Endothelial cell of umbilical vein (primary cell): ENCODE measurements at regions not wholly inside any gene's neighbourhood (a gene's known extent, or its start where the extent isn't known, plus 50 kb on each side); places are given as distances from the start of the nearest gene placed in this dataset.

Experiments used
- BruUV-seq: library from RNA; stranded (reverse); fragments of 400-500 nt; replicated peaks from 2 replicates; lab custom pipeline; 2021; lab: Mats Ljungman, UMichigan
- CTCF ChIA-PET: fragments of 300-600, 350-600 bp; sonication (Branson Sonifier 250); formaldehyde crosslinking; loops from one replicate; lab custom pipeline; 2021; ENCODE audit warnings: antibody characterized with exemption, inconsistent platforms; lab: Charles Lee
- POLR2A ChIA-PET: fragments of 300-600, 350-600 bp; sonication (Branson Sonifier 250); formaldehyde crosslinking; loops from one replicate; lab custom pipeline; 2021; ENCODE audit warnings: antibody characterized with exemption, inconsistent platforms; lab: Charles Lee
- DNase-seq: peaks from one replicate; pipeline ENCODE4 v3.0.0-alpha.2; 2011; ENCODE audit warnings: low read depth, low spot score
- FAIRE-seq: peaks from 2 replicates; lab custom pipeline; 2011; peaks lifted over from hg19 to GRCh38; lab: Jason Lieb, UNC
- H2AFZ ChIP-seq: 2 replicates; pipeline ENCODE4 v1.6.0; 2012; ENCODE audit warnings: low read depth, low read length, control low read depth, inconsistent platforms
- H3K27ac ChIP-seq: 2 replicates; pipeline ENCODE4 v1.5.1; 2011; ENCODE audit warnings: low read depth, mild to moderate bottlenecking, control low read depth, low read length, moderate library complexity; ENCODE audit not compliant: insufficient read depth
- H3K27me3 ChIP-seq, 2 experiments: 2 replicates each; pipeline versions ENCODE4 v1.6.0 to v1.6.1; 2011; ENCODE audit warnings: low read length in 2 of 2, mixed read lengths in 1 of 2; ENCODE audit not compliant: control insufficient read depth in 2 of 2, insufficient read depth in 2 of 2
- H3K36me3 ChIP-seq, 2 experiments: 2 replicates in 1 of 2; 3 replicates in 1 of 2; pipeline ENCODE4 v1.5.1; 2011; ENCODE audit warnings: low read length in 2 of 2, mild to moderate bottlenecking in 1 of 2, moderate library complexity in 1 of 2; ENCODE audit not compliant: control insufficient read depth in 2 of 2, insufficient read depth in 2 of 2; ENCODE audit errors: extremely low read depth in 1 of 2
- H3K4me1 ChIP-seq: 3 replicates; pipeline ENCODE4 v1.5.1; 2011; ENCODE audit warnings: mild to moderate bottlenecking, low read length; ENCODE audit not compliant: control insufficient read depth, insufficient read depth; ENCODE audit errors: extremely low read depth
- H3K4me2 ChIP-seq: 2 replicates; pipeline ENCODE4 v1.6.1; 2011; ENCODE audit warnings: low read length, control low read depth, mixed read lengths; ENCODE audit not compliant: insufficient read depth
- H3K4me3 ChIP-seq, 3 experiments: fragments of 200-600 bp in 1 of 3; sonication (generic), shearing (Covaris generic) in 1 of 3; replicated peaks in 1 of 3; 2 replicates each; pipeline ENCODE4 v1.5.1; 2011 to 2016; ENCODE audit warnings: control low read depth in 3 of 3, low read length in 3 of 3, mild to moderate bottlenecking in 2 of 3, inconsistent platforms in 1 of 3, low read depth in 1 of 3, moderate library complexity in 1 of 3; ENCODE audit not compliant: insufficient read depth in 1 of 3
- H3K79me2 ChIP-seq: 2 replicates; pipeline ENCODE4 v1.6.0; 2012; ENCODE audit warnings: low read length, inconsistent platforms; ENCODE audit not compliant: control insufficient read depth, insufficient read depth
- H3K9ac ChIP-seq: replicated peaks from 2 replicates; pipeline ENCODE3; 2011; ENCODE audit warnings: low read length, control low read depth; ENCODE audit not compliant: insufficient read depth; ENCODE audit errors: extremely low read depth
- H3K9me1 ChIP-seq: replicated peaks from 3 replicates; pipeline ENCODE4 v1.6.0; 2011; ENCODE audit warnings: mild to moderate bottlenecking, low read length; ENCODE audit not compliant: control insufficient read depth, insufficient read depth; ENCODE audit errors: extremely low read depth
- H3K9me3 ChIP-seq: replicated peaks from 2 replicates; pipeline ENCODE4 v1.5.1; 2012; ENCODE audit warnings: low read length, inconsistent platforms; ENCODE audit not compliant: control insufficient read depth, insufficient read depth
- H4K20me1 ChIP-seq: replicated peaks from 2 replicates; pipeline ENCODE3; 2011; ENCODE audit warnings: mild to moderate bottlenecking, low read length; ENCODE audit not compliant: control insufficient read depth, insufficient read depth; ENCODE audit errors: extremely low read depth
- EZH2 ChIP-seq: IDR thresholded peaks from 2 replicates; pipeline ENCODE4 v1.6.1; 2012; ENCODE audit warnings: borderline replicate concordance, low read depth, mild to moderate bottlenecking, moderate library complexity, low read length, inconsistent platforms; ENCODE audit not compliant: severe bottlenecking
- FOS ChIP-seq: IDR thresholded peaks from 2 replicates; pipeline ENCODE4 v1.6.1; 2011; ENCODE audit warnings: mild to moderate bottlenecking, low read length, moderate library complexity, borderline replicate concordance; ENCODE audit not compliant: insufficient read depth
- JUN ChIP-seq: IDR thresholded peaks from 2 replicates; pipeline ENCODE4 v1.6.1; 2011; ENCODE audit warnings: borderline replicate concordance, low read depth; ENCODE audit not compliant: insufficient read length, insufficient read depth
- MAX ChIP-seq: IDR thresholded peaks from 2 replicates; pipeline ENCODE4 v1.6.1; 2011; ENCODE audit not compliant: insufficient read depth, insufficient read length
- MYC ChIP-seq: IDR thresholded peaks from one replicate; pipeline ENCODE4 v1.6.1; 2011; ENCODE audit warnings: mild to moderate bottlenecking, low read depth, low read length
- POLR2A ChIP-seq: IDR thresholded peaks from 2 replicates; pipeline ENCODE4 v1.6.1; 2012; ENCODE audit warnings: low read depth, mild to moderate bottlenecking, control low read depth, low read length
- POLR2AphosphoS5 ChIP-seq: IDR thresholded peaks from 2 replicates; pipeline ENCODE4 v1.6.1; 2012; ENCODE audit warnings: low read depth, mild to moderate bottlenecking, control low read depth, low read length, moderate library complexity; ENCODE audit not compliant: insufficient read depth
- dilution Hi-C: fragments of 300-500 bp; cut with MboI; formaldehyde crosslinking; loops from one replicate; pipeline ENCODE4 v1.15.0; 2019; ENCODE audit warnings: low sequenced_read_pairs; ENCODE audit not compliant: extremely low pct_ligation_motif_present
- intact Hi-C: fragments of 100-400 bp; cut with micrococcal nuclease; formaldehyde crosslinking; loops from one replicate; pipeline ENCODE4 v1.10.0; 2022
- TF ChIP-seq, protein P1 (sequence below), 2 donors: IDR thresholded peaks; 1 replicate in 1 of 2; 2 replicates in 1 of 2; pipeline ENCODE4 v1.5.1; 2011; ENCODE audit warnings: low read length in 2 of 2, mild to moderate bottlenecking in 2 of 2, moderate library complexity in 2 of 2, control low read depth in 1 of 2, inconsistent platforms in 1 of 2, low read depth in 1 of 2; ENCODE audit not compliant: insufficient read depth in 1 of 2; ENCODE audit errors: extremely low read depth in 1 of 2

- H3K27me3 ChIP-seq, result no peaks in the 10 kb centered on the region
- TF ChIP-seq FOS (no peak), POLR2AphosphoS5 (no peak), JUN (no peak), MYC (no peak), MAX (no peak), POLR2A (no peak), EZH2 (no peak)
- TF ChIP-seq, protein P1, sequence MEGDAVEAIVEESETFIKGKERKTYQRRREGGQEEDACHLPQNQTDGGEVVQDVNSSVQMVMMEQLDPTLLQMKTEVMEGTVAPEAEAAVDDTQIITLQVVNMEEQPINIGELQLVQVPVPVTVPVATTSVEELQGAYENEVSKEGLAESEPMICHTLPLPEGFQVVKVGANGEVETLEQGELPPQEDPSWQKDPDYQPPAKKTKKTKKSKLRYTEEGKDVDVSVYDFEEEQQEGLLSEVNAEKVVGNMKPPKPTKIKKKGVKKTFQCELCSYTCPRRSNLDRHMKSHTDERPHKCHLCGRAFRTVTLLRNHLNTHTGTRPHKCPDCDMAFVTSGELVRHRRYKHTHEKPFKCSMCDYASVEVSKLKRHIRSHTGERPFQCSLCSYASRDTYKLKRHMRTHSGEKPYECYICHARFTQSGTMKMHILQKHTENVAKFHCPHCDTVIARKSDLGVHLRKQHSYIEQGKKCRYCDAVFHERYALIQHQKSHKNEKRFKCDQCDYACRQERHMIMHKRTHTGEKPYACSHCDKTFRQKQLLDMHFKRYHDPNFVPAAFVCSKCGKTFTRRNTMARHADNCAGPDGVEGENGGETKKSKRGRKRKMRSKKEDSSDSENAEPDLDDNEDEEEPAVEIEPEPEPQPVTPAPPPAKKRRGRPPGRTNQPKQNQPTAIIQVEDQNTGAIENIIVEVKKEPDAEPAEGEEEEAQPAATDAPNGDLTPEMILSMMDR (IDR thresholded peaks at IDR 0.05; ENCODE audit: extremely low read depth in 1 of 2, insufficient read depth in 1 of 2, low read depth in 1 of 2, low read length in 2 of 2), result no peak
- peak overlapping the region; percentile 96 for H2AFZ ChIP-seq
- dilution Hi-C loops (no loop called here), intact Hi-C loops (no loop called here)
- H3K9me1 ChIP-seq, result no peaks in the 10 kb centered on the region
- H3K27ac ChIP-seq, result peak overlapping the region; percentile 62
- no peaks in the 10 kb centered on the region for H3K9me3 ChIP-seq
- CTCF ChIA-PET, result interaction anchor here (1.8 kb wide), 1 partner anchor 12 kb away, joined by 4 read pairs; no protein-coding TSS in a partner anchor
- DNase-seq (no peak), FAIRE-seq (no peak)
- peaks cover 41% of the 10 kb centered on the region for H3K4me1 ChIP-seq
- POLR2A ChIA-PET, result no interaction called here
- no peak overlapping the region for H3K9ac ChIP-seq
- no TSS peak for BruUV-seq
- H3K36me3 ChIP-seq, result no peaks in the 10 kb centered on the region
- no peak overlapping the region for H3K4me2 ChIP-seq
- no peaks in the 10 kb centered on the region for H4K20me1 ChIP-seq
- H3K79me2 ChIP-seq, result no peaks in the 10 kb centered on the region
- no peak overlapping the region for H3K4me3 ChIP-seq
These were observed 135.6 kb upstream of the MAX start for GRCh38 chr14:65237941-65238340.
